ENCODE measurements at regions not wholly inside any gene's neighbourhood (a gene's known extent, or its start where the extent isn't known, plus 50 kb on each side); places are given as distances from the start of the nearest gene placed in this dataset.

DNA sequence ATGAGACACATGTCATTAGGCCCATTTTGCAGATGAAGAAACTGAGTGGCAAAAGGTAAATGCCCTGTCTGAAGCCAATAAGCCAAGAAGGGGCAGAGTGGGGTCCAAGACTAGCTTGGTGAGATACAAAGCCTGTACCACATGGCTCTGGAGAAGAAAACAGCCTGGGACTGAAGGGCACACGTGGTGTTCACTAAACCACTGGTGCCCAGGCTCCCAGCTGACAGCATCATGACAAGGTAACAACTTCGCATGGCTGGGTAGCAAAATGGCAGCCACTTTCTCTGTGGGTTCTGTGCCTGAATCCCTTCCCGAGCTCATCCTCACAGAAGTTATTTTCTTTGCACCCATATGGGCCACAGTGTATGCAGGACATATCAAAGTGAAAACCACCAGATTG is 229.6 kb downstream of the RAB11FIP2 start:
- no peak for TF ChIP-seq POLR2A (IDR thresholded peaks at IDR 0.05; ENCODE audit: low read depth, low read length)
- TF ChIP-seq EZH2 (IDR thresholded peaks at IDR 0.05; ENCODE audit: borderline replicate concordance, low read depth, low read length, severe bottlenecking): no peak
- TF ChIP-seq POLR2AphosphoS5 (IDR thresholded peaks at IDR 0.05; ENCODE audit: insufficient read depth, low read depth, low read length): no peak
- TF ChIP-seq, protein P1, sequence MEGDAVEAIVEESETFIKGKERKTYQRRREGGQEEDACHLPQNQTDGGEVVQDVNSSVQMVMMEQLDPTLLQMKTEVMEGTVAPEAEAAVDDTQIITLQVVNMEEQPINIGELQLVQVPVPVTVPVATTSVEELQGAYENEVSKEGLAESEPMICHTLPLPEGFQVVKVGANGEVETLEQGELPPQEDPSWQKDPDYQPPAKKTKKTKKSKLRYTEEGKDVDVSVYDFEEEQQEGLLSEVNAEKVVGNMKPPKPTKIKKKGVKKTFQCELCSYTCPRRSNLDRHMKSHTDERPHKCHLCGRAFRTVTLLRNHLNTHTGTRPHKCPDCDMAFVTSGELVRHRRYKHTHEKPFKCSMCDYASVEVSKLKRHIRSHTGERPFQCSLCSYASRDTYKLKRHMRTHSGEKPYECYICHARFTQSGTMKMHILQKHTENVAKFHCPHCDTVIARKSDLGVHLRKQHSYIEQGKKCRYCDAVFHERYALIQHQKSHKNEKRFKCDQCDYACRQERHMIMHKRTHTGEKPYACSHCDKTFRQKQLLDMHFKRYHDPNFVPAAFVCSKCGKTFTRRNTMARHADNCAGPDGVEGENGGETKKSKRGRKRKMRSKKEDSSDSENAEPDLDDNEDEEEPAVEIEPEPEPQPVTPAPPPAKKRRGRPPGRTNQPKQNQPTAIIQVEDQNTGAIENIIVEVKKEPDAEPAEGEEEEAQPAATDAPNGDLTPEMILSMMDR (IDR thresholded peaks at IDR 0.05; ENCODE audit: extremely low read depth in 1 of 2, insufficient read depth in 1 of 2, low read depth in 1 of 2, low read length in 2 of 2): no peak
- no peak for TF ChIP-seq MAX (IDR thresholded peaks at IDR 0.05; ENCODE audit: insufficient read depth, insufficient read length)
- TF ChIP-seq MYC (IDR thresholded peaks at IDR 0.05; ENCODE audit: low read depth, low read length): no peak
- TF ChIP-seq FOS (IDR thresholded peaks at IDR 0.05; ENCODE audit: borderline replicate concordance, insufficient read depth, low read length): no peak

Data from endothelial cell of umbilical vein (primary cell).